ENCODE measurements at regions not wholly inside any gene's neighbourhood (a gene's known extent, or its start where the extent isn't known, plus 50 kb on each side); places are given as distances from the start of the nearest gene placed in this dataset.

DNA sequence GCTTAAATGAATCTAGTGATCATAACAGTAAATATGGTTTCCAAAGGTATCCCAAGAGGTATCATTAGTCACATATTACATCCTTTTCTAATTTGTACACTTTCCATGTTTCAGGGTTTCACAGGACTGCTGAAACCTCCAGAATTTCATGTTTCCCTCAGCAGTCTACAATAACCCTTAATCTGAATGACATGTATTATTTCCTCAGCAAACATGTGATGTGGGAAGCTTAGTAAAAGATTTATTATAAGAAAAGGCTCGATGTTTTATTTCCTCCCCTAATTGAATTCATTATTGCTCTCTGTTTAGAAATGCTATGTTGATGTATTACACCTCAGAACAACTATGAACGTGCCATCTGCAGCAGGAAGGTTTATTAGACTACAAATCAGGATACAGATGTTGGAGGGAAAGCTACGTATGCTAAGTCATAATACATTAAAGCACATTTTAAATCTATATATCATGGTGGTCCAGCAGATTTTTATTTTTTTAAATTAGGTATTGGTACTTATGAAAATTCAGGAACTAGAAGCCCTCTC, 52.5 kb upstream of the SKAP2 start:
- H3K4me1 ChIP-seq (ENCODE audit: insufficient read depth, poor library complexity, severe bottlenecking): peaks cover 31% of the 10 kb centered on the region
- H3K9me3 ChIP-seq (ENCODE audit: severe bottlenecking): no peaks in the 10 kb centered on the region
- DNase-seq (ENCODE audit: low spot score) (no peak), ATAC-seq (ENCODE audit: low read depth) (no peak)
- no peaks in the 10 kb centered on the region for H3K27me3 ChIP-seq (ENCODE audit: insufficient read depth, poor library complexity, severe bottlenecking)
- no peaks in the 10 kb centered on the region for H3K36me3 ChIP-seq (ENCODE audit: low read depth)
- H3K4me3 ChIP-seq (ENCODE audit: severe bottlenecking): no peak overlapping the region
- TF ChIP-seq, protein P1, sequence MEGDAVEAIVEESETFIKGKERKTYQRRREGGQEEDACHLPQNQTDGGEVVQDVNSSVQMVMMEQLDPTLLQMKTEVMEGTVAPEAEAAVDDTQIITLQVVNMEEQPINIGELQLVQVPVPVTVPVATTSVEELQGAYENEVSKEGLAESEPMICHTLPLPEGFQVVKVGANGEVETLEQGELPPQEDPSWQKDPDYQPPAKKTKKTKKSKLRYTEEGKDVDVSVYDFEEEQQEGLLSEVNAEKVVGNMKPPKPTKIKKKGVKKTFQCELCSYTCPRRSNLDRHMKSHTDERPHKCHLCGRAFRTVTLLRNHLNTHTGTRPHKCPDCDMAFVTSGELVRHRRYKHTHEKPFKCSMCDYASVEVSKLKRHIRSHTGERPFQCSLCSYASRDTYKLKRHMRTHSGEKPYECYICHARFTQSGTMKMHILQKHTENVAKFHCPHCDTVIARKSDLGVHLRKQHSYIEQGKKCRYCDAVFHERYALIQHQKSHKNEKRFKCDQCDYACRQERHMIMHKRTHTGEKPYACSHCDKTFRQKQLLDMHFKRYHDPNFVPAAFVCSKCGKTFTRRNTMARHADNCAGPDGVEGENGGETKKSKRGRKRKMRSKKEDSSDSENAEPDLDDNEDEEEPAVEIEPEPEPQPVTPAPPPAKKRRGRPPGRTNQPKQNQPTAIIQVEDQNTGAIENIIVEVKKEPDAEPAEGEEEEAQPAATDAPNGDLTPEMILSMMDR (IDR thresholded peaks at IDR 0.05; ENCODE audit: poor library complexity, severe bottlenecking): no peak
- no peak overlapping the region for H3K27ac ChIP-seq (ENCODE audit: poor library complexity, severe bottlenecking)

DNA sequence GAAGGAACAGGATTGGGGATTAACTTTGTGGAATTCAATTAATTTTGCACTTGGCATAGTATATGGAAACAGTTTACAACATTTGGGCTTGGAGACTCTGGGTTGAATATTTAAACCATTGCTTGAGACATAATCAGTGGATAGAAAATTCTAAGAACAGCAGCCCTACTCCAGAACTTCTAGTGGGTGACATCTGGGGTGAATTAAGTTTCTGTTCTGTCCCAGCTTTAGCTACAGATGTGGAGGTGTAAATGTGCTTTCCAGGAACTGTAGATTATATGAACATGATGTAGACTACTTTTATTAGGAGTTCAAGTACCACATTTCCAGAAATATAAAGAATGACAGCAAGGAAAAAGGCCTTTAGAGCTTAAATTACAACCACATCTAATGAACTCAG, 51.9 kb upstream of the SKAP2 start:
- H3K27me3 ChIP-seq (ENCODE audit: insufficient read depth, poor library complexity, severe bottlenecking): no peaks in the 10 kb centered on the region
- ATAC-seq (ENCODE audit: low read depth) (no peak), DNase-seq (ENCODE audit: low spot score) (no peak)
- H3K4me3 ChIP-seq (ENCODE audit: severe bottlenecking): no peak overlapping the region
- H3K36me3 ChIP-seq (ENCODE audit: low read depth): no peaks in the 10 kb centered on the region
- H3K4me1 ChIP-seq (ENCODE audit: insufficient read depth, poor library complexity, severe bottlenecking): peaks cover 31% of the 10 kb centered on the region
- no peaks in the 10 kb centered on the region for H3K9me3 ChIP-seq (ENCODE audit: severe bottlenecking)
- H3K27ac ChIP-seq (ENCODE audit: poor library complexity, severe bottlenecking): no peak overlapping the region
- TF ChIP-seq, protein P1 (IDR thresholded peaks at IDR 0.05; ENCODE audit: poor library complexity, severe bottlenecking): no peak

Data from RWPE2 (cell line).